ENCODE measurements at regions not wholly inside any gene's neighbourhood (a gene's known extent, or its start where the extent isn't known, plus 50 kb on each side); places are given as distances from the start of the nearest gene placed in this dataset.

GRCh38 chr2:128788636-128789220 lies 470.1 kb upstream of the HS6ST1 start:
- Mint-ChIP-seq H3K4me1 (ENCODE audit: low read depth) (no peaks in the 10 kb centered on the region), H3K36me3 (ENCODE audit: low read depth) (no peaks in the 10 kb centered on the region), H3K27ac (no peak overlapping the region), H3K27me3 (no peaks in the 10 kb centered on the region), H3K9me3 (no peaks in the 10 kb centered on the region), H3K4me3 (no peak overlapping the region)
- no peak for TF ChIP-seq CTCF (IDR thresholded peaks at IDR 0.05)
- DNase-seq: peak in 1 of 14 experiments; percentile 12
- intact Hi-C loops (cut with DNase I, micrococcal nuclease): no loop called here
- H3K9me3 ChIP-seq (ENCODE audit: control insufficient read depth in 1 of 2, insufficient read depth in 1 of 2, low read length in 2 of 2): peaks cover 0 to 42% of the 10 kb centered on the region in 2 experiments
- H3K27ac ChIP-seq (ENCODE audit: low read depth in 1 of 2, low read length in 2 of 2): no peak overlapping the region
- no peak overlapping the region for H3K4me3 ChIP-seq (ENCODE audit: low read length)
- ChIA-PET POLR2A (no interaction called here), CTCF (no interaction called here)
- no peaks in the 10 kb centered on the region for H3K36me3 ChIP-seq (ENCODE audit: insufficient read depth, low read length)
- no peaks in the 10 kb centered on the region for H3K4me1 ChIP-seq (ENCODE audit: insufficient read depth, low read length)
- peaks cover 0 to 3% of the 10 kb centered on the region in 2 experiments for H3K27me3 ChIP-seq (ENCODE audit: control insufficient read depth in 1 of 2, insufficient read depth in 2 of 2, low read length in 2 of 2)
- no peak for ATAC-seq (ENCODE audit: poor library complexity)

- DNase-seq (no peak), ATAC-seq (ENCODE audit: poor library complexity) (no peak)
- no peak overlapping the region for H3K27ac ChIP-seq (ENCODE audit: low read depth in 1 of 2, low read length in 2 of 2)
- Mint-ChIP-seq H3K27ac (no peak overlapping the region), H3K27me3 (no peaks in the 10 kb centered on the region), H3K36me3 (ENCODE audit: low read depth) (no peaks in the 10 kb centered on the region), H3K4me1 (ENCODE audit: low read depth) (no peaks in the 10 kb centered on the region), H3K9me3 (no peaks in the 10 kb centered on the region), H3K4me3 (no peak overlapping the region)
- intact Hi-C loops (cut with DNase I, micrococcal nuclease): no loop called here
- H3K36me3 ChIP-seq (ENCODE audit: insufficient read depth, low read length): no peaks in the 10 kb centered on the region
- POLR2A ChIA-PET: no interaction called here
- peaks cover 0 to 3% of the 10 kb centered on the region in 2 experiments for H3K27me3 ChIP-seq (ENCODE audit: control insufficient read depth in 1 of 2, insufficient read depth in 2 of 2, low read length in 2 of 2)
- no peaks in the 10 kb centered on the region for H3K4me1 ChIP-seq (ENCODE audit: insufficient read depth, low read length)
- CTCF ChIA-PET: no interaction called here
- no peak for TF ChIP-seq CTCF (IDR thresholded peaks at IDR 0.05)
- H3K9me3 ChIP-seq (ENCODE audit: control insufficient read depth in 1 of 2, insufficient read depth in 1 of 2, low read length in 2 of 2): peaks cover 0 to 42% of the 10 kb centered on the region in 2 experiments
- H3K4me3 ChIP-seq (ENCODE audit: low read length): no peak overlapping the region
These were observed 470.6 kb upstream of the HS6ST1 start for GRCh38 chr2:128789221-128789620.

GRCh38 chr2:128789776-128790455 lies 471.2 kb upstream of the HS6ST1 start:
- Mint-ChIP-seq H3K36me3 (ENCODE audit: low read depth) (no peaks in the 10 kb centered on the region), H3K9me3 (no peaks in the 10 kb centered on the region), H3K4me1 (ENCODE audit: low read depth) (no peaks in the 10 kb centered on the region), H3K4me3 (no peak overlapping the region), H3K27me3 (no peaks in the 10 kb centered on the region), H3K27ac (no peak overlapping the region)
- ATAC-seq (ENCODE audit: poor library complexity): no peak
- Histone ChIP-seq H3K4me1 (ENCODE audit: insufficient read depth, low read length) (no peaks in the 10 kb centered on the region), H3K9me3 (ENCODE audit: control insufficient read depth in 1 of 2, insufficient read depth in 1 of 2, low read length in 2 of 2) (peaks cover 0 to 37% of the 10 kb centered on the region in 2 experiments), H3K27me3 (ENCODE audit: control insufficient read depth in 1 of 2, insufficient read depth in 2 of 2, low read length in 2 of 2) (peaks cover 0 to 3% of the 10 kb centered on the region in 2 experiments), H3K27ac (ENCODE audit: low read depth in 1 of 2, low read length in 2 of 2) (no peak overlapping the region), H3K36me3 (ENCODE audit: insufficient read depth, low read length) (no peaks in the 10 kb centered on the region), H3K4me3 (ENCODE audit: low read length) (no peak overlapping the region)
- POLR2A ChIA-PET: no interaction called here
- no peak for TF ChIP-seq CTCF (IDR thresholded peaks at IDR 0.05)
- DNase-seq: peak in 1 of 14 experiments; percentile 15
- CTCF ChIA-PET: no interaction called here
- intact Hi-C loops (cut with DNase I, micrococcal nuclease): no loop called here

All from CD4-positive, alpha-beta T cell (primary cell).